ENCODE measurements at regions not wholly inside any gene's neighbourhood (a gene's known extent, or its start where the extent isn't known, plus 50 kb on each side); places are given as distances from the start of the nearest gene placed in this dataset.

- no peaks in the 10 kb centered on the region for H3F3A ChIP-seq (replicated peaks; ENCODE audit: insufficient read depth)
- H3K9me2 ChIP-seq, result no peaks in the 10 kb centered on the region
- H3K4me1 ChIP-seq (ENCODE audit: control insufficient read depth in 1 of 2, insufficient read depth in 2 of 2, low read depth in 1 of 2, low read length in 1 of 2), result peaks cover 0 to 4% of the 10 kb centered on the region in 2 experiments; a peak in 1 of 4 replicates
- H3K79me2 ChIP-seq (ENCODE audit: insufficient read depth), result no peaks in the 10 kb centered on the region
- no peaks in the 10 kb centered on the region for H4K20me1 ChIP-seq (ENCODE audit: insufficient read depth)
- H2AFZ ChIP-seq (ENCODE audit: low read depth), result no peak overlapping the region
- no peaks in the 10 kb centered on the region for H3K36me3 ChIP-seq (replicated peaks in 1 of 2; ENCODE audit: control insufficient read depth in 1 of 2, insufficient read depth in 2 of 2, low read length in 1 of 2)
- no peak overlapping the region for H3K4me2 ChIP-seq
- CTCF ChIA-PET, result interaction anchor here (1.3 to 10.1 kb wide), 8 partner anchors 12 to 239 kb away, joined by 4 to 192 read pairs (median 10); no protein-coding TSS in a partner anchor
- H3K27me3 ChIP-seq (ENCODE audit: insufficient read depth), result no peaks in the 10 kb centered on the region
- DNase-seq, result no peak
- no peak overlapping the region for H3K9ac ChIP-seq
- no peak overlapping the region for H3K4me3 ChIP-seq (ENCODE audit: low read depth in 2 of 2, low read length in 1 of 2)
- no peaks in the 10 kb centered on the region for H3K9me3 ChIP-seq
- H3K27ac ChIP-seq (ENCODE audit: low read depth in 2 of 2, low read length in 1 of 2), result no peak overlapping the region
- TF ChIP-seq TCF12 (IDR thresholded peaks at IDR 0.05) (no peak), RFX5 (IDR thresholded peaks at IDR 0.05; ENCODE audit: low read length) (no peak), TAF1 (IDR thresholded peaks at IDR 0.05; ENCODE audit: borderline replicate concordance, low read depth, low read length) (no peak), NRF1 (IDR thresholded peaks at IDR 0.05; ENCODE audit: low read depth, low read length) (no peak), EZH2phosphoT487 (IDR thresholded peaks at IDR 0.05; ENCODE audit: borderline replicate concordance, low read depth) (no peak), POLR2AphosphoS5 (IDR thresholded peaks at IDR 0.05; ENCODE audit: low read depth, low read length) (no peak), JUND (IDR thresholded peaks at IDR 0.05) (no peak), GATA2 (CRISPR knock-in tag; IDR thresholded peaks at IDR 0.05) (no peak), SMC3 (IDR thresholded peaks at IDR 0.05; ENCODE audit: low read depth, low read length) (no peak), PBX3 (IDR thresholded peaks at IDR 0.05) (no peak), FOSL2 (IDR thresholded peaks at IDR 0.05; ENCODE audit: borderline replicate concordance, low read depth) (no peak), REST (IDR thresholded peaks at IDR 0.05; ENCODE audit: low read depth, low read length) (no peak), MXI1 (IDR thresholded peaks at IDR 0.05; ENCODE audit: low read depth, low read length) (no peak), MAX (IDR thresholded peaks at IDR 0.05; ENCODE audit: low read depth) (no peak), SIN3A (IDR thresholded peaks at IDR 0.05; ENCODE audit: borderline replicate concordance, low read depth, low read length) (no peak)
- POLR2A ChIA-PET, result no interaction called here
Measured at GRCh38 chr1:117752661-117753060, 146.8 kb downstream of the TENT5C start.

Data from SK-N-SH (cell line).